Urothelium cell line (cell line): ENCODE measurements at regions not wholly inside any gene's neighbourhood (a gene's known extent, or its start where the extent isn't known, plus 50 kb on each side); places are given as distances from the start of the nearest gene placed in this dataset.
A peak's percentile ranks its signal among the peaks of the same experiment; 100 is the strongest.

Experiments
- DNase-seq: peaks from one replicate; pipeline ENCODE4 v3.0.0; 2011; ENCODE audit warnings: low spot score, mixed read lengths
- FAIRE-seq: peaks from 2 replicates; lab custom pipeline; 2011; peaks lifted over from hg19 to GRCh38; lab: Jason Lieb, UNC

DNA sequence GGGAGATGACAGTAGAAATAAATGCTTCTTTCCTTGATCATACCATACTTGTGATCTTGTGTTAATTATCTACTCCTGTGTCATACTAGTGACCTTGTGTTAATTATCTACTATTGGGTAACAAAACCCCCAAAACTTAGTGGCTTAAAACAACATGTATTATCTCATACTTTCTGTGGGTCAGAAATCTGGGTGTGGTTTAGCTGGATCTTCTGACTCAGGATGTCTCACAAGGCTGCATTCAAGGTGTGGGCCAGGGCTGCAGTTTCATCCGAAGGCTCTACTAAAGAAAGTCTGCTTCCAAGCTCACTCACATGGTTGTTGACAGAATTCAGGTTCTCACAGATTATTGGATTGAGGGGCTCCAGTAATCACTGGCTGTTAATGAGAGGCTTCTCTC is 70.3 kb upstream of the NDP start:
- FAIRE-seq: no peak

DNA sequence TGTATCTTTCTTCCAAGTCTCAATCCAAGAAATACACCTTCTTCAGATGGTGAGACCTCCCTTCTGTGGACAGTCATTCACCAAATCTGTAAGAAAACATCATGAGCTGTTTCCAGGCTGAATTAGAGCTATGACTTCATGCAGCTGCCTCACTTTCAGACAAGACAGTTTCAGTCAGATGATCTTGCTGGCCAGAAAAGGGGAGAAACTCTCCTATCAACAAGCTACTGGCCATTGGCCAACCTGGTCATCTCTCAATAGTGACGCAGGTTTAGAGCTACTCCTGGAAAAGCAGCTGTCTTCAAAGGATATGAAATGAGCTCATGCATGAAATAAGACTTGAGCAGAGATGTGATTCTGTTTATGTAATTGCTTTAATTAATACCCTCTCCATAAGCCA is 69.6 kb upstream of the NDP start:
- FAIRE-seq (no peak), DNase-seq (no peak)

More for the DNA sequence above, 70.3 kb upstream of the NDP start:
- no peak for DNase-seq

DNA sequence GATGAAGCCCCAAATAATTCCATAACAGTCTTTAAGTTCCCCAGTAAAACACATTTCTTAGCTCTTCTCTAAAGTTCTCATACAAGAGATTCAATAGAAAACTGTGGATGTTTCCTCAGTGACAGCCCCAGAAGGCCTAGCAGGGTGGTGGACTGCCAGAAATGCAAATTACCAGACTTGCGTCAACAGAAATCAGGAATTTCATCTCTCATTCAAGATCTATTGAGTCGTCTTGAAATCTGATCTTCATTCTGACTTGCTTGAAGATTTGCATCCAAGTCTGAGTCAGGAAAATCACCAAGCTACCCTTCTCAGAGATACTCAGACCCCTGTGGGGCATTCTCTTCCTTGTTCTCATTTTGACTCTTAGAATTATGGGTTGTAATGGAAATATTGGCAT is 68.9 kb upstream of the NDP start:
- DNase-seq (no peak), FAIRE-seq (no peak)

DNA sequence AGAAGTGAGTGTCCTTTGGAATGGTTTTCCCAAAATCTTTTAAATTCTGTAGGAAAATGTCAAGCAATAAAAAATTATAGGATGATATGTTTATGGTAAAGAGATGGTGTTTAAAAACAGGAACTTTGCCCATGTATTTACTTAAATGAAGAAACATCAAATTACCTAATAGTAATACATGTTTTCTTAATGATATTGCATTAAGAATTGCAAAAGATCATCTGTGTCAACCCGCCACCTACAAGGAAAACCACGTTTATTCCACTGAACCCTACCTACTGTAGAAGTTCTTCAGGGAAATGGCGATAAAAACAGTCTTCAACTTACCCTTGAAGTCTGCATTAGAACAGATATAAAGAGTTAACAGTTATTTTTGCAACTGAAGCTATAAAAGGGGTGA is 67.2 kb upstream of the NDP start:
- DNase-seq (no peak), FAIRE-seq (no peak)

DNA sequence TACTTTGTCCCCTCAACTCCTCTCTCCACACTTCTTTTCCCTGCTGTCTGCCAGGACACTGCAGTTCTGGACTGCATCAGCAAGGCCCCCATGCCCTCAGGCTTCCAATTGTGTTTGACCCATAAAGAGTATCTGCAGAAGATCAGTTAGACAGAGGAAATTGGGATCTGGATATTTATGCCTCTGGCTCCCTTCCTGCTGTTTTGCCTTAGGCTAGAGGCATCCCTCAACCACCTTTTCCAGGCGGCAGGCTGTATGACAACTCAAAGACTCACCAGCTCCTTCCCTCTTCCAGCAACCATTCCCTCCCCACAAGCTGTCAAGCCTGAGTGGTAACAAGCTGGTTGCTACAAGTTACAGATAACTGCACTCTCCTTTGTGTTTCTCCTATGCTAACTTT is 66.4 kb upstream of the NDP start:
- DNase-seq (no peak), FAIRE-seq (no peak)

GRCh38 chrX:44036336-44036735 is 63.1 kb upstream of the NDP start:
- peak; percentile 18 for DNase-seq
- no peak for FAIRE-seq

DNA sequence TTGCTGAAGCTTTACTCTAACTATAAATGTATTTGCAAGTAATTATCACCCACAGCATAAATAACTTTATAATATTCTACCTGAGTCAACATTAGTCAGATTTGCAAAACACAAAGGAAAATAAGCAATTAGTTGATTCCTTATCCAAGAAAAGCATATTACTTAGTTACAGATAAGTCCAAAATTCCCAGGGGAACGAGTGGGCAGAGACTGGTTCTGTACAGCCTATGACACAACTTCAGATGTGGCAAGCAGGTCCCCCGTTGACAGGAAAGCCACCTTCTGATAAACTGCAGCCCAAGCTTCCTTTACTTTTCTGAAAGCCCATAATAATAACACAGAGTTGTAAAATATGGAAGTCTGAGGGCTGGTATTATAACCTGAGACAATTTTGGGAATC is 62.4 kb upstream of the NDP start:
- DNase-seq: no peak
- no peak for FAIRE-seq

- FAIRE-seq: no peak
- no peak for DNase-seq
Measured at GRCh38 chrX:44032479-44032878, 59.3 kb upstream of the NDP start.

DNA sequence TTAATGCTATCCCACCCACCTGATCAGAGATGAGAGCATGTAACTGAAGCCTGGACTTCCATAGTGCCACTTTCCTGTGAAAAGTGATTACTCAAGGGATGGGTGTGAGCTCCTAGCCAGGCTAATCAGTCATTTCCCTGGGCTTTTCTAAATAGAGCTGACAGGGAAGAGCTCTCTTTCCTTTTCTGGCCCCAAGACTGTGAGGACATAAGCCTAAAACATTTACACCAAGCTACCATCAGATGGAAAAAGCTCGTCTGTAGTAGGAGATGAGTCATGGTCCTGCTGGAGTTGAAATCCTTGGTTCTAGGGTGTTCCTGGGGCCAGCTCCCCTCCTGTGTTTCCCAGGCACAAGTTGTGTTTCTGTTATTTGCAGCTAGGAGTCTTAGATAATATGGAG is 52.4 kb upstream of the NDP start:
- DNase-seq (peak; percentile 8), FAIRE-seq (no peak)
